ENCODE measurements at regions not wholly inside any gene's neighbourhood (a gene's known extent, or its start where the extent isn't known, plus 50 kb on each side); places are given as distances from the start of the nearest gene placed in this dataset.

DNA sequence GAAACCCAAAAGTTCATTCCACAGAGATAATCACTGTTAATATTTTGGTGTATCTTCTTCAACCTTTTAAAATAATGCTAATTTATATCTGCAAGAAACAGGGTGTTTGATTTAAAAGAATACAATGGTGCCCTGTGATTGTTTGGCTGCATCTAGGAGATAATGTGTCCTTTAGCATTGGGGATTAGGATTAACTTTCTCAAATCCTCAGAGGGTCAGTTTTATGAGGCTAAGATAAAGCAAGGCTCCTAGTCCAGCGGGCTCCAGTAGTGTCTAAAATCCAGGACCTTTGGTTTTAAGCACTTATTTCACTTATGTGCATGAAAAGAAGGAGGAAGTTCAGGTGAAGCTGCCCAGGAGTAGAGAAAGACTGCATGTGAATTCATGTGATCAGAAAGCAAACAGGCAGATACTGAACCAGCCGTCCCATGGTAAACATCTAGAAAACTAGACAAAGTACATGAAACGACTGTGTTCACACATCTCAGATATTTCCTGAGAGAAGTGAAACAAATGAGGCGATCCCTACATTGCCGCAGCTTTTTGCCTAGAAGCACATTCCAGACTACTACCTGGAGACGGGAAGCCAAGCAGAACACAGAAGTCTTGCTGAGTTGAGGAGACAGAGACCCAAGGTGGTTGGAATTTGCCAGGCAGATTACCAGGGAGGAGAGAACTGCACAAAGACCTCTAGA, 129.1 kb upstream of the MAX start (continued):
- TF ChIP-seq, protein P1, sequence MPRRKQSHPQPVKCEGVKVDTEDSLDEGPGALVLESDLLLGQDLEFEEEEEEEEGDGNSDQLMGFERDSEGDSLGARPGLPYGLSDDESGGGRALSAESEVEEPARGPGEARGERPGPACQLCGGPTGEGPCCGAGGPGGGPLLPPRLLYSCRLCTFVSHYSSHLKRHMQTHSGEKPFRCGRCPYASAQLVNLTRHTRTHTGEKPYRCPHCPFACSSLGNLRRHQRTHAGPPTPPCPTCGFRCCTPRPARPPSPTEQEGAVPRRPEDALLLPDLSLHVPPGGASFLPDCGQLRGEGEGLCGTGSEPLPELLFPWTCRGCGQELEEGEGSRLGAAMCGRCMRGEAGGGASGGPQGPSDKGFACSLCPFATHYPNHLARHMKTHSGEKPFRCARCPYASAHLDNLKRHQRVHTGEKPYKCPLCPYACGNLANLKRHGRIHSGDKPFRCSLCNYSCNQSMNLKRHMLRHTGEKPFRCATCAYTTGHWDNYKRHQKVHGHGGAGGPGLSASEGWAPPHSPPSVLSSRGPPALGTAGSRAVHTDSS (CRISPR knock-in tag; conservative IDR thresholded peaks at IDR 0.05) = no peak
- TF ChIP-seq DMAP1 (CRISPR knock-in tag; IDR thresholded peaks at IDR 0.05) (no peak), TBL1XR1 (IDR thresholded peaks at IDR 0.05; ENCODE audit: borderline replicate concordance, low read length, partially characterized antibody) (no peak), SMYD3 (CRISPR knock-in tag; IDR thresholded peaks at IDR 0.05) (no peak), ZNF720 (CRISPR knock-in tag; IDR thresholded peaks at IDR 0.05) (no peak), TGIF2 (CRISPR knock-in tag; IDR thresholded peaks at IDR 0.05) (peak; percentile 33; the same call in 1 of the 2 replicates), ZNF343 (CRISPR knock-in tag; IDR thresholded peaks at IDR 0.05) (no peak), ZNF274 (CRISPR knock-in tag; IDR thresholded peaks at IDR 0.05) (no peak), KLF6 (CRISPR knock-in tag; IDR thresholded peaks at IDR 0.05) (no peak), XBP1 (CRISPR knock-in tag; IDR thresholded peaks at IDR 0.05) (no peak), RFXANK (CRISPR knock-in tag; IDR thresholded peaks at IDR 0.05) (no peak), MATR3 (CRISPR knock-in tag; IDR thresholded peaks at IDR 0.05) (no peak), SOX5 (CRISPR knock-in tag; IDR thresholded peaks at IDR 0.05; ENCODE audit: borderline replicate concordance) (peak; percentile 77; the same call in 1 of the 2 replicates)
- TF ChIP-seq, protein P2, sequence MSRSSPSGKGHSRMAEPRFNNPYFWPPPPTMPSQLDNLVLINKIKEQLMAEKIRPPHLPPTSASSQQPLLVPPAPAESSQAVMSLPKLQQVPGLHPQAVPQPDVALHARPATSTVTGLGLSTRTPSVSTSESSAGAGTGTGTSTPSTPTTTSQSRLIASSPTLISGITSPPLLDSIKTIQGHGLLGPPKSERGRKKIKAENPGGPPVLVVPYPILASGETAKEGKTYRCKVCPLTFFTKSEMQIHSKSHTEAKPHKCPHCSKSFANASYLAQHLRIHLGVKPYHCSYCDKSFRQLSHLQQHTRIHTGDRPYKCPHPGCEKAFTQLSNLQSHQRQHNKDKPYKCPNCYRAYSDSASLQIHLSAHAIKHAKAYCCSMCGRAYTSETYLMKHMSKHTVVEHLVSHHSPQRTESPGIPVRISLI (CRISPR knock-in tag; IDR thresholded peaks at IDR 0.05; ENCODE audit: borderline replicate concordance) = no peak
- TF ChIP-seq, protein P3, sequence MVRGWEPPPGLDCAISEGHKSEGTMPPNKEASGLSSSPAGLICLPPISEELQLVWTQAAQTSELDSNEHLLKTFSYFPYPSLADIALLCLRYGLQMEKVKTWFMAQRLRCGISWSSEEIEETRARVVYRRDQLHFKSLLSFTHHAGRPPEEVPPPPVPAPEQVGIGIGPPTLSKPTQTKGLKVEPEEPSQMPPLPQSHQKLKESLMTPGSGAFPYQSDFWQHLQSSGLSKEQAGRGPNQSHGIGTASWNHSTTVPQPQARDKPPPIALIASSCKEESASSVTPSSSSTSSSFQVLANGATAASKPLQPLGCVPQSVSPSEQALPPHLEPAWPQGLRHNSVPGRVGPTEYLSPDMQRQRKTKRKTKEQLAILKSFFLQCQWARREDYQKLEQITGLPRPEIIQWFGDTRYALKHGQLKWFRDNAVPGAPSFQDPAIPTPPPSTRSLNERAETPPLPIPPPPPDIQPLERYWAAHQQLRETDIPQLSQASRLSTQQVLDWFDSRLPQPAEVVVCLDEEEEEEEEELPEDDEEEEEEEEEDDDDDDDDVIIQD (CRISPR knock-in tag; IDR thresholded peaks at IDR 0.05; ENCODE audit: low read depth) = 0 out of 2 replicates have a peak, but pooled peaks have one; percentile 31
- TF ChIP-seq, protein P4, sequence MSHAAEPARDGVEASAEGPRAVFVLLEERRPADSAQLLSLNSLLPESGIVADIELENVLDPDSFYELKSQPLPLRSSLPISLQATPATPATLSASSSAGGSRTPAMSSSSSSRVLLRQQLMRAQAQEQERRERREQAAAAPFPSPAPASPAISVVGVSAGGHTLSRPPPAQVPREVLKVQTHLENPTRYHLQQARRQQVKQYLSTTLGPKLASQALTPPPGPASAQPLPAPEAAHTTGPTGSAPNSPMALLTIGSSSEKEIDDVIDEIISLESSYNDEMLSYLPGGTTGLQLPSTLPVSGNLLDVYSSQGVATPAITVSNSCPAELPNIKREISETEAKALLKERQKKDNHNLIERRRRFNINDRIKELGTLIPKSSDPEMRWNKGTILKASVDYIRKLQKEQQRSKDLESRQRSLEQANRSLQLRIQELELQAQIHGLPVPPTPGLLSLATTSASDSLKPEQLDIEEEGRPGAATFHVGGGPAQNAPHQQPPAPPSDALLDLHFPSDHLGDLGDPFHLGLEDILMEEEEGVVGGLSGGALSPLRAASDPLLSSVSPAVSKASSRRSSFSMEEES (CRISPR knock-in tag; IDR thresholded peaks at IDR 0.05) = peak; percentile 78; the same call in 1 of the 2 replicates
- TF ChIP-seq, protein P5, sequence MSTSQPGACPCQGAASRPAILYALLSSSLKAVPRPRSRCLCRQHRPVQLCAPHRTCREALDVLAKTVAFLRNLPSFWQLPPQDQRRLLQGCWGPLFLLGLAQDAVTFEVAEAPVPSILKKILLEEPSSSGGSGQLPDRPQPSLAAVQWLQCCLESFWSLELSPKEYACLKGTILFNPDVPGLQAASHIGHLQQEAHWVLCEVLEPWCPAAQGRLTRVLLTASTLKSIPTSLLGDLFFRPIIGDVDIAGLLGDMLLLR (CRISPR knock-in tag; IDR thresholded peaks at IDR 0.05) = no peak
- TF ChIP-seq, protein P6, sequence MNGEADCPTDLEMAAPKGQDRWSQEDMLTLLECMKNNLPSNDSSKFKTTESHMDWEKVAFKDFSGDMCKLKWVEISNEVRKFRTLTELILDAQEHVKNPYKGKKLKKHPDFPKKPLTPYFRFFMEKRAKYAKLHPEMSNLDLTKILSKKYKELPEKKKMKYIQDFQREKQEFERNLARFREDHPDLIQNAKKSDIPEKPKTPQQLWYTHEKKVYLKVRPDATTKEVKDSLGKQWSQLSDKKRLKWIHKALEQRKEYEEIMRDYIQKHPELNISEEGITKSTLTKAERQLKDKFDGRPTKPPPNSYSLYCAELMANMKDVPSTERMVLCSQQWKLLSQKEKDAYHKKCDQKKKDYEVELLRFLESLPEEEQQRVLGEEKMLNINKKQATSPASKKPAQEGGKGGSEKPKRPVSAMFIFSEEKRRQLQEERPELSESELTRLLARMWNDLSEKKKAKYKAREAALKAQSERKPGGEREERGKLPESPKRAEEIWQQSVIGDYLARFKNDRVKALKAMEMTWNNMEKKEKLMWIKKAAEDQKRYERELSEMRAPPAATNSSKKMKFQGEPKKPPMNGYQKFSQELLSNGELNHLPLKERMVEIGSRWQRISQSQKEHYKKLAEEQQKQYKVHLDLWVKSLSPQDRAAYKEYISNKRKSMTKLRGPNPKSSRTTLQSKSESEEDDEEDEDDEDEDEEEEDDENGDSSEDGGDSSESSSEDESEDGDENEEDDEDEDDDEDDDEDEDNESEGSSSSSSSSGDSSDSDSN (CRISPR knock-in tag; IDR thresholded peaks at IDR 0.05) = no peak
- TF ChIP-seq, protein P7, sequence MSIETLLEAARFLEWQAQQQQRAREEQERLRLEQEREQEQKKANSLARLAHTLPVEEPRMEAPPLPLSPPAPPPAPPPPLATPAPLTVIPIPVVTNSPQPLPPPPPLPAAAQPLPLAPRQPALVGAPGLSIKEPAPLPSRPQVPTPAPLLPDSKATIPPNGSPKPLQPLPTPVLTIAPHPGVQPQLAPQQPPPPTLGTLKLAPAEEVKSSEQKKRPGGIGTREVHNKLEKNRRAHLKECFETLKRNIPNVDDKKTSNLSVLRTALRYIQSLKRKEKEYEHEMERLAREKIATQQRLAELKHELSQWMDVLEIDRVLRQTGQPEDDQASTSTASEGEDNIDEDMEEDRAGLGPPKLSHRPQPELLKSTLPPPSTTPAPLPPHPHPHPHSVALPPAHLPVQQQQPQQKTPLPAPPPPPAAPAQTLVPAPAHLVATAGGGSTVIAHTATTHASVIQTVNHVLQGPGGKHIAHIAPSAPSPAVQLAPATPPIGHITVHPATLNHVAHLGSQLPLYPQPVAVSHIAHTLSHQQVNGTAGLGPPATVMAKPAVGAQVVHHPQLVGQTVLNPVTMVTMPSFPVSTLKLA (IDR thresholded peaks at IDR 0.05) = no peak
